OCI-LY7 (cell line): ENCODE measurements at regions not wholly inside any gene's neighbourhood (a gene's known extent, or its start where the extent isn't known, plus 50 kb on each side); places are given as distances from the start of the nearest gene placed in this dataset.

Experiments used
- BruUV-seq: library from RNA; stranded (reverse); fragments of 400-500 nt; replicated peaks from 2 replicates; lab custom pipeline; 2021; lab: Mats Ljungman, UMichigan
- CTCF ChIA-PET: fragments of 300-600 bp; sonication (Branson Sonifier 250); formaldehyde crosslinking; loops from one replicate; lab custom pipeline; 2022; ENCODE audit warnings: antibody characterized with exemption; ENCODE audit not compliant: unreplicated experiment; lab: Charles Lee
- POLR2A ChIA-PET: fragments of 300-600 bp; sonication (Branson Sonifier 250); formaldehyde crosslinking; loops from one replicate; lab custom pipeline; 2022; ENCODE audit warnings: antibody characterized with exemption; lab: Charles Lee
- DNase-seq: peaks from one replicate; pipeline ENCODE4 v3.0.0-alpha.2; 2015; ENCODE audit warnings: low spot score
- H2AFZ ChIP-seq: fragments of 200-600 bp; sonication (generic), shearing (Covaris generic); 2 replicates; pipeline ENCODE4 v1.6.1; 2014; ENCODE audit warnings: mild to moderate bottlenecking, antibody characterized with exemption, low read length, moderate library complexity
- H3K27ac ChIP-seq: fragments of 200-600 bp; sonication (generic); 2 replicates; pipeline ENCODE4 v1.5.1; 2014; ENCODE audit warnings: mixed run types, low read depth, mild to moderate bottlenecking, moderate library complexity, low read length, inconsistent platforms; ENCODE audit not compliant: poor library complexity, severe bottlenecking
- H3K36me3 ChIP-seq: fragments of 200-600 bp; sonication (generic); 2 replicates; pipeline ENCODE4 v1.6.1; 2014; ENCODE audit warnings: mild to moderate bottlenecking, antibody characterized with exemption, low read length, moderate library complexity, mixed read lengths; ENCODE audit not compliant: insufficient read depth
- H3K4me1 ChIP-seq: fragments of 200-600 bp; sonication (generic); 2 replicates; pipeline ENCODE4 v1.5.1; 2014; ENCODE audit warnings: mild to moderate bottlenecking, low read length; ENCODE audit not compliant: insufficient read depth, poor library complexity, severe bottlenecking
- H3K4me2 ChIP-seq: fragments of 200-600 bp; sonication (generic); 2 replicates; pipeline ENCODE4 v1.6.1; 2014; ENCODE audit warnings: mild to moderate bottlenecking, low read length
- H3K4me3 ChIP-seq: fragments of 200-600 bp; sonication (generic); 2 replicates; pipeline ENCODE4 v1.5.1; 2014; ENCODE audit warnings: mild to moderate bottlenecking, low read depth, low read length; ENCODE audit not compliant: poor library complexity, severe bottlenecking
- H3K79me2 ChIP-seq: fragments of 200-600 bp; sonication (generic); 2 replicates; pipeline ENCODE4 v1.6.1; 2016; ENCODE audit warnings: low read depth, mild to moderate bottlenecking, low read length, moderate library complexity, mixed read lengths; ENCODE audit not compliant: insufficient read depth
- H3K9me2 ChIP-seq: fragments of 200-600 bp; sonication (generic); 2 replicates; pipeline ENCODE4 v1.6.1; 2016; ENCODE audit warnings: mild to moderate bottlenecking, low read length, mixed read lengths; ENCODE audit not compliant: insufficient read depth
- H3K9me3 ChIP-seq: fragments of 200-600 bp; sonication (generic); 2 replicates; pipeline ENCODE4 v1.6.1; 2014; ENCODE audit warnings: mild to moderate bottlenecking, mixed run types, low read length, mixed read lengths
- H4K20me1 ChIP-seq: fragments of 200-600 bp; sonication (generic); 2 replicates; pipeline ENCODE4 v1.6.1; 2014; ENCODE audit warnings: mild to moderate bottlenecking, antibody characterized with exemption, low read length, moderate library complexity, mixed read lengths; ENCODE audit not compliant: insufficient read depth
- CTCF ChIP-seq: fragments of 200-600 bp; sonication (generic); conservative IDR thresholded peaks from 2 replicates; pipeline ENCODE4 v1.5.1; 2014; ENCODE audit warnings: mild to moderate bottlenecking, antibody characterized with exemption, low read length, moderate library complexity, mixed read lengths
- EZH2phosphoT487 ChIP-seq: fragments of 200-600 bp; sonication (generic); IDR thresholded peaks from 2 replicates; pipeline ENCODE4 v1.6.1; 2018; ENCODE audit warnings: low read depth, borderline replicate concordance, mild to moderate bottlenecking, mixed run types, antibody characterized with exemption, low read length, moderate library complexity, mixed read lengths
- intact Hi-C: fragments of 100-400 bp; cut with micrococcal nuclease; formaldehyde crosslinking; loops from one replicate; pipeline ENCODE4 v1.10.0; 2022; ENCODE audit not compliant: unreplicated experiment

DNA sequence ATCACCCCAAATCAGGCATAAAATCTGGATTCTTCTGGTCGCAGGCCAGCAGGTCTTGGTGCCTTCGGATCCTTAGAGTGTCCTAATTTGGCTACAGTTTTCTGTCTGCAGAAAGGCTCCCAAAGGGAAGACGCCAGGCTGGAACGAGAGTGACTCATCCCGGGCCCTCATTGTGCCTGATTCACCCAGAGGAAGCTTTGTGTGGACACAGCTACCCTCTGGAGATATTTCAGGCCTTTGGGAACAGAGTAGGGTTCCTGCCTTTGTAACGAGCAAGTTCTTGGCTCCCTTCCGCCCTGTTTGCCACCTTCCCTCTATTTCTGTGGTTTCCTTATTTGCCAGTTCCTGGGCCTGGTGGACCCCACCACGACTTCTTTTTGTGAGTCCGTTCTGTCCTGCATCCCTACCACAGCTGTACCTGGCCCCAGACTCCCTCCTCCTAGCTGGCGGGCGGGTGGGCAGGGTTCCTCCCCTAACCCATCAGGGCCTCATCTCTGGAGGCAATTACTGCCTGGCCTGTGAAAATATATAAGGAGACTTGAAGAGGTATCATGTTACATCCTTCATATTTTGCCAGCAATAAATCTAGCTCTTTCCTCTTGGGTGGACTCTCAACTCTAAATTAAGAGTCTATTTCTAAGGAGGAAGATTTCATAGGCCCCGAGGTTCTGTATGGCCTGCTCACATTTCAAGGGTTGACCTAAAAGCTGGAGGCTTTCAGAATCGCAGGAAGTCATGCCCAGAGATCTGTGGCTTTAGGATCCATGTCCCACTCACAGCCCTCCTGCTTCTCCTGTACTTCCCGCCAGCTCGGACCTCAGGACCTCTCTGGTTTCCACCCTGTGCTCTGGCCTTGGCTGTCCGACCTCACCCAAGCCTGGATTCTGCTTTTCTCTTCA is 219.2 kb upstream of the ZNF32 start:
- Histone ChIP-seq H3K27ac (no peak overlapping the region), H3K9me3 (no peaks in the 10 kb centered on the region), H3K36me3 (no peaks in the 10 kb centered on the region), H4K20me1 (no peaks in the 10 kb centered on the region), H3K4me3 (no peak overlapping the region), H3K4me2 (no peak overlapping the region), H3K79me2 (no peaks in the 10 kb centered on the region), H2AFZ (no peak overlapping the region), H3K4me1 (no peaks in the 10 kb centered on the region), H3K9me2 (no peaks in the 10 kb centered on the region)
- ChIA-PET POLR2A (no interaction called here), CTCF (no interaction called here)
- no peak for TF ChIP-seq EZH2phosphoT487
- TF ChIP-seq CTCF = no peak
- no peak for DNase-seq
- BruUV-seq = no TSS peak
- intact Hi-C loops = no loop called here

DNA sequence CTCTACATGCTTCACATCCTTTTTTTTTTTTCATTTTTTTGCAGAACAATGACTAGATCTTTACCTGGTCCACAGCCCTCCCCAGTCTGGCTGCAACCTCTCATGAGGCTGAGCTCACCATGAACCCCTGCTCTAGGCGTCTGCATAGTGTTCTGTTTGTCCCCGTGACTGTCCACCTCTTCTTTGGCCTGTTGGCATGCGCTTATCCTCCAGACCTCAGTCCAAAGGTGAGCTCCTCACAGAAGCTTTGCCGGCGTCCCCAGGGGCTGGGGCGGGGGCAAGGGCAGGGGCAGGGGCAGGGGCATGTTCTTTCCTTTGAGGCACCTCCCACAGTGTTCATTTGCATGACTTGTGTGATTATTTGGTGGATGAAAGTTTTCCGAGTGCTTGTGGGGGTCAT is 218.4 kb upstream of the ZNF32 start:
- no peaks in the 10 kb centered on the region for H4K20me1 ChIP-seq
- no peaks in the 10 kb centered on the region for H3K36me3 ChIP-seq
- no peak overlapping the region for H3K4me3 ChIP-seq
- H3K4me2 ChIP-seq = no peak overlapping the region
- DNase-seq = no peak
- ChIA-PET CTCF (interaction anchor here (0.6 kb wide), 1 partner anchor 204 kb away, joined by 3 read pairs; no protein-coding TSS in a partner anchor), POLR2A (no interaction called here)
- H3K79me2 ChIP-seq = no peaks in the 10 kb centered on the region
- no peaks in the 10 kb centered on the region for H3K9me2 ChIP-seq
- H2AFZ ChIP-seq = no peak overlapping the region
- H3K9me3 ChIP-seq = no peaks in the 10 kb centered on the region
- H3K27ac ChIP-seq = no peak overlapping the region
- intact Hi-C loops = no loop called here
- H3K4me1 ChIP-seq = peaks cover 4% of the 10 kb centered on the region
- BruUV-seq = no TSS peak
- TF ChIP-seq CTCF (no peak), EZH2phosphoT487 (no peak)

GRCh38 chr10:43866712-43867111 is 218.0 kb upstream of the ZNF32 start:
- no TSS peak for BruUV-seq
- POLR2A ChIA-PET = no interaction called here

More at GRCh38 chr10:43866712-43867111, 218.0 kb upstream of the ZNF32 start:
- no peaks in the 10 kb centered on the region for H3K36me3 ChIP-seq
- intact Hi-C loops = no loop called here
- TF ChIP-seq EZH2phosphoT487 (no peak), CTCF (no peak)
- H3K9me3 ChIP-seq = no peaks in the 10 kb centered on the region
- H3K4me3 ChIP-seq = no peak overlapping the region
- H2AFZ ChIP-seq = no peak overlapping the region
- no peaks in the 10 kb centered on the region for H4K20me1 ChIP-seq
- CTCF ChIA-PET = interaction anchor here (0.6 kb wide), 1 partner anchor 205 kb away, joined by 3 read pairs; no protein-coding TSS in a partner anchor
- H3K9me2 ChIP-seq = no peaks in the 10 kb centered on the region
- peaks cover 8% of the 10 kb centered on the region for H3K4me1 ChIP-seq
- no peak for DNase-seq
- H3K4me2 ChIP-seq = no peak overlapping the region
- H3K79me2 ChIP-seq = no peaks in the 10 kb centered on the region
- no peak overlapping the region for H3K27ac ChIP-seq
